ENCODE measurements at regions not wholly inside any gene's neighbourhood (a gene's known extent, or its start where the extent isn't known, plus 50 kb on each side); places are given as distances from the start of the nearest gene placed in this dataset.
"Not testable (repeated sequence)": the region's sequence is repeated elsewhere in the genome, so short reads cannot be mapped to it uniquely, and the experiment has no call there.

DNA sequence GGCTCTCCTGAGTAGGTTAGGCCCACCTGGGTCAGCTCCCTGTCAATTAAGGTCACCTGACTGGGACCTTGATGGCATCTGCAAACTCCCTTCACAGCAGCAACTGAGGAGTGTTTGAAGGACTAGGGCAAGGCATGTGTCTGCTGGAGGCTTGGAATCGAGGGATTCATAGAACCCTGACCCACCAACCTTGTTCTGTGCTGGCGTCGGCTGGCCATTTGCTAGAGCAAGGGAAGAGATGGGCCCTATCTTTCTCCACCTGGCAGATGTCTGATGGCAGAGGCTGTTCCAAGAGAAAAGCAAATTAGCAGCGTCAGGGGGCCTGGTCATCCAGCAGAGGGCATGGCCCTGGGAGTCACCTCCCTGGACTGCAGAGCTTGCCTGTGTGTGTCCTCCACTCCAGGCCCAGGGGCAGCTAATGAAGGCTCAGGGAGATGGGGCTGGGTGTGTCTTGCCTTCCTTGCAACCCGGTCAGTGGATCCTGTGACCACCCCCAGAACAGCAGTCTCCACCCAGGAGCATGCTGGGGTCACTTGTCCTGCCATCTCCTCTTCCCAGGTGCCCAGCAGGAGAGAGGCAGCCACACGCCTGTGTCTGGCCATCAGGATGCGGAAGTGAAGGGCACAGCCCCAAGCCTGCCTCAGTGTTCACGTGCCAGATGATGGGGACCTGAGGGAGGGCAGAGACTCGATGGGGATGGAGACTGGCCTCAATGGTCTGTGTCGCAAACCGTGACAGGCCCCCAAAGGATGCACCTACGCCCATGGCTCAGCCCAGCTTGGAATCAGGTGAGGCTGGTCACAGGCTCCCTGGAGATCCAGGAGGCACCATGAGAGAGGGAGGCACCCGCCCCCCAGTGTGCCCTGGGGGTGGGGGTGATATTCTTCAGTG, 53.9 kb downstream of the BARX1 start:
- DNase-seq = no peak

DNA sequence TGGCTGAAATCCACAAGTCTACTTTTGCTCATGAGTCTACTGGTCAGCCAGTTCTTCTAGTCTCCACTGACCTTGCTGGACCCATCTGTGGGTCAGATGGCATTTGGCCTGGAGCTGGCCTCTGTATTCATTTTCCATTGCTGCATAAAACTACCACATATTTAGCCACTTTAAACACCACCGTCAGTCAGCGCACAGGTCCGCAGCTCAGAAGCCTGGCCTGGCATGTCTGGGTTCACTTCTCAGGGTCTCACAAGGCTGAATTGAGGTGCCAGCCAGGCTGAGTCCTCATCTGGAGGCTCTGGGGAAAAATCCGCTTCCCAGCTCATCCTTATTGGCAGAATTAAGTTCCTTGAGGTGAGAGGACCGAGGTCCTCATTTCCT, 54.7 kb downstream of the BARX1 start:
- no peak for DNase-seq

DNA sequence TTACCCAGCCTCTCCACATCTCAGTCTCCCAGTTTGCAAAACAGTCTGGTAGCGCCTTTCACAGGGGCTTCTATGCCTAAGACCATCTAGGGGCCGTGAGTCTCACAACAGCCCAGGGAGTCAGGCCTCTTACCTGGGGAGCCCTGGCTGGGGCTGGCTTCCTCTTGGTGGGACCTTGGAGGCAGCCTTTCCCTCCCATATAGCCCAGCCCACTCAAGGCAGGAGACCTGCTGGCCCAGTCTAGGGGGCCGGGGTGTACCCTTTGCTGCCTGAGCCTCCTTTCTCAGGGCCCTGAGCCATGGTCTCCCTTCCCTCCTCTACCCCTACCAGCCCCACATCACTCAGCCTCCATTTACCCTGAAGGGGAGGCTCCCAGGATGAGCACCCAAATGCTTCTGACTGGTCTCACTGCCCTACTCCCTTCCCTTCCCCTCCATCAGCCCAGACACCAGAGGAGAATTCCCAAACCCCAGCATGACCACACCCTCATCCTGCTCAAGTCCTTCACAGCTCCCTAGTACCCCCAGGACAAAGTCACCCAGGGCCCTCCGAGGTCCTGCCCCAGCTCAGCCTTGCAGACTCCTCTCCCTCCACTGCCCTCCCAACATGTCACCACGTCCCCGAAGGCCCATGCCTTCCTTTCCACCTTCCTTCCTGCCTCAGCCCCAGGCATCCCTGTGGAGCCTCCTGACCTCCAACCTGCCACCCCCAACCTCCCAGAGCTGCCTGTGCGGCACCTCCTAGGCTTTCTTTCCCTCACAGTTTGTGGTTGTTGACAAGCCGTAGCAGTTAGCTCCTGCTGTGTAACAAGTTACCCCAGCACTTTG, 55.3 kb downstream of the BARX1 start:
- DNase-seq = no peak

DNA sequence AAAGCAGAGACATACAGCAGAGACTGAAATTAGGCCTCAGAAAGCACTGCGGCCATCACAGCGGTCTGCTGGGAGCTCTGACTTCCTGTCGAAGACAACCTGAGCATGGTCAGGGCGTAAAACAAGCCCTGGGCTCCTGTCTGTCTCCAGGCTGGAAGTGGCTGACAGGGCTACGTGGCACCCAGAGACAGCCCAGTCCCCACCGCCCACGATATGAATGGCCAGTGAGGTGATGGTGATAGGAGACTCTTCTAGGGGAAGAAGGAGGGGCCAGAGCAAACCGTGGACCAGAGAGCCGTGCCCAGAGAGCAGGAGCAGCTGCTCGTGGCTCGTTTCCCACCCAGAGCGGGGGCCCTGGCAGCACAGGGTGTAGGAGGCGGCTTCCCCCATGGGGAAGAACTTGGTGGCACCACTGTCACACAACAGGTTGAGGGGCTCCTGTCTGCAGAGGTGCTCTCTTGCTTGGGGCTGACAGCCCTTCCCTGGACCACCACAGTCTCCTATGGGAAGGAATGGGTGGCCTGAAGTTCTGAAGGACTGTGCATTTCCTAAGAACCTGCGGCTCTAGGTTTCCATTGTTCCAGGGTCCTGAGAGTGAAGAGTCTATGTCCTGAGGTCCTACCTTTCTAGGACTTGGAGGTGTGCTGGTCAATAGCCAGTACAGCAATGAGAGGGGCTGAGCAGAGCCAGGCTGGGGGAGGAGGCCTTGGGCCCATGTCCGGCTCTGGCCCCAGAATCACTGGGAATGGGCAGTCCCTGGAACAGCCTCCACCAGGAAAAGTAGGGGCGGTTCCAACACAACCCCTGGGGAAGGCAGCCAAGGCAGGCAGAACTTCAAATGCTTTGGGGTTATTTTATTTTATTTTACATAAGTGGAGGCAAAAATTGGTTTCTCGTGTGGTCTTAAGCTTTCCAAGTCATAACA, 56.4 kb downstream of the BARX1 start:
- DNase-seq = no peak

DNA sequence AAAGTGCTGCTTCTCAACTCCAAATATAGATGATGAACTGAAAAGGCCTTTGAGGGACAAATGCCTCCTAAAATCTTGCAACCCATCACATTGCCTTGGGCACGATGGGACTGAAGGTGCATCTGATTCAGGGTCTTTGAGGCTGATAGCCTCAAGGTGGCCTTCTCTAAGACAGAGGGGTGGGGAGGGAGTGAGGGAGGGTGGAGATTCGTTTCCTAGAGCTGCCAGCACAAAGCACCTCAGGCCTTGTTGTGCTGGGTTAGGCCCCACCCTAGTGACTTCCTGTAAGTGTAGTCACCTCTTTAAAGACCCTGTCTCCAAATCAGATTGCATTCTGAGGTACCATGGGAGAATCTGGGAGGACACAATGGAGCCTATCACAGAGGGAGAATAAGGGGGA, 57.1 kb downstream of the BARX1 start:
- DNase-seq = no peak

DNA sequence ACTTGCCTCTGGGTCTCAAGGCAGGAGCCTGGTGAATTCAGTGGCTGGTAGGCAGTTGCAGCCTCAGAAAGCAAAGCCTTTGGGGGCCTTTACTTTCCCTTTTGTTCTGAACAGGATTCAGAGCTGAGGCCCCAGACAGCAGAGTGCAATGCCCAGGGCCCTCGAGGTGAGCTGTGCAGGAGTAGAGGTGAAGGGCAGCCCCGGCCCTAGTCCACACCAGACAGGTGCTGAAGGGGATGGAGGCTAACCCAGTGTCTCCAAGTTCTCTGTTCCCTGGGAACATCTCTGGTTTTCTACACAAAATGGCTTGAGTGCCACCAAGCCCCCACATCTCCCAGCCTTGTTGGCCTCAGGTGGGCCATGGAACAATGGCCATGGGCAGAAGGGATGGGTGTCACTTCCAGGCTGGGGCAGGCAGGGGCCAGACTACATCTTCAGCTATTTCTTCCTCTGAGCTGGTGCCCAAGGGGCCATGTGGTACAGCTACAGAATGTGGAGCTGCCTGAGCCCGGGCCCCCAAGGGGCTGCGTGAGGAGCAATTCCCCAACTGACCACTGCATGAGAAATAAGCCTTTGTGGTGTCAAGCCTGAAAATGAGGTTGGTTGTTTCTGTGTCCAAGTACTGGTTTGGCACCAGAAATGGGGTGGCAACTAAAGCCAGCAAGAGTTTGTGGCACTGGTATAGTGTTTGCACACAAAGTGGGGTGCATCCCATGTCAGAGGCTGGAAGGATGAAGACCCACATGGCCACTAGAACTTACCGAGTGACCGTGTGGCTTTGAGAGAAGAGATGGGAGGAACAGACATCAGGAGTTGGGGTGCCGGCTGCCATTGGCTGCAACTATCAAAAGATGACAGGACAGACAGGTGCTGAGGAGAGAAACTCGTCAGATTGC, 57.8 kb downstream of the BARX1 start:
- no peak for DNase-seq

DNA sequence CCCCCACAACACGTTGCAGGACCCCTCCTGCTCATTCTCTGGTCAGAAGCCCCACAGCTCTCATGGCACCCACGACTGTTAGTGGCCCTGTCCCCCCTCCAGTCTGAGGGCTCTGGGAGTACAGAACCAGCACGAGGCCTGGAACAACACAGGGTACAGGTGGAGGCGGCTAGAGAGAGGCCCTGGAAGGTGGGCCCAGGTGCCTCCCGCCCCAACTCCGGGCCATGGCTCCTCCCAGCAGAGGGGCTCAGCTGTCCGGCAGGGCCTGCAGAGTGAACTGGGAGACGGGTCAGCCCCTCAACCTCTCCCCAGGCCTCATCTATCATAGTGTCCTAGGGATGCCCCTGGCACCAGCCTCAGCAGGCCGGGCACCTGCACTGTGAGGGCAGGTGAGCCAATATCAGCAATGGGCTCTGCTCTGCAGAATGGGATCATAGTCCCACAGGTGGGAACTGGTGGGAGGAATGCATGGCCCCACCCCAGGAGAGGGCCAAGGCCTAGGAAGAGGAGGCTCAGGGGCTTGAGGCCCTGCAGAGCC, 58.6 kb downstream of the BARX1 start:
- DNase-seq = no peak

DNA sequence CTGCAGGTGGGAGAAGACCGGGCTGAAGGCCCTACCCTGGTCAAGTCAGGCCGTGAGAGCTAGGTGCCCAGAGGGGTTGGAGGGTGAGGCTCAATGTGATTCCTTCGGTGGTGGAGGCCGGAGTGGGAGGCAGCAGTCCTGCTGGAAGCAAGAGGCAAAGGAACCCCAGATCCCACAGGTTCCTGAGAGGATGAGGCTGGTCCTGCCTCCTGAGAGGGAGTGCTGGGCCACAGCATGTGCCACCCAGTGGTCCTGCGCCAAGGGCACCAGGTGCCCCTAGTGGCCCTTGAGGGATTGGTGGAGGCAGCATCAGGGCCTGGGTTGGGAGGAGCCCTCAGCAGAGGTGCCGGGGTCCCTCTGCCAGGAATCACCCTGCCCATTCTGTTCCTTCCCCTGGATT, 59.1 kb downstream of the BARX1 start:
- DNase-seq = no peak

DNA sequence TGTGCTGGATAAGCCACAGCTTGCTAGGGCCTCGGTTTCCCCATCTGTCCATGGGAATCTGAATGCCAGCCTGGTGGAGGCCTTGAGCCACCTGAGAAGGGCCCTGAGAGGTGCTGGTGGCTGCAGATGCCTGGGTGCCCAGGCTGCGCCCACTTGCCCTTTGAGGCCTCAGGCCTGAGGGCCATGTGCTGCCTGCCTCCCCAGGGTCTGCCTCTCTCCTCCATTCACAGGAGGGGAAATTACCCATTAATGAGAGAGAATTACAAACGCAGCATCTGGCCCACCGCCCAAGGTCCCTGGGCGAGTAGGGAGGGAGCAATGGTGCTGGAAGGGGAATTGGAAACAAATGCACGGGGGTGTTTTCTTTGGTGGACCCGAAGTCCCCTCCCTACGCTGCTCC, 59.6 kb downstream of the BARX1 start:
- DNase-seq = no peak

DNA sequence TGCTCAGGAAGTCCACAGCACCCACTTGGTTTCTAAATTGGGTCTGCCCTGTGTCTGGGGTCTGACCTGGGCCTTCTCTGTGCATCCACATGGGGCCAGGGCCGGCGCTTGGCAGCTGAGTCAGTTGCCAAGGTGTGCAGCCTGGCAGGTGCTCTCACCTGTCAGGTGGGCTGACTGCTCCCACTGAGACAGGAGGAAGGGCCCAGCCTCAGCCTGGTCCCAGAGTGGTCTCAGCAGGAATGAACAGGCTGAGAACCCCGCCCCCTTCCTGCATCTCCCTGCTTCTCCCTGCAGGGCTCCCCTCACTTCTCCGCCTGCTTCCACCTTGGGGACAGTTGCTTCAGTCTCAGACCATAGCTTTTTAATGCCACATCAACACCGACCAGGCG, 60.5 kb downstream of the BARX1 start:
- DNase-seq = no peak

DNA sequence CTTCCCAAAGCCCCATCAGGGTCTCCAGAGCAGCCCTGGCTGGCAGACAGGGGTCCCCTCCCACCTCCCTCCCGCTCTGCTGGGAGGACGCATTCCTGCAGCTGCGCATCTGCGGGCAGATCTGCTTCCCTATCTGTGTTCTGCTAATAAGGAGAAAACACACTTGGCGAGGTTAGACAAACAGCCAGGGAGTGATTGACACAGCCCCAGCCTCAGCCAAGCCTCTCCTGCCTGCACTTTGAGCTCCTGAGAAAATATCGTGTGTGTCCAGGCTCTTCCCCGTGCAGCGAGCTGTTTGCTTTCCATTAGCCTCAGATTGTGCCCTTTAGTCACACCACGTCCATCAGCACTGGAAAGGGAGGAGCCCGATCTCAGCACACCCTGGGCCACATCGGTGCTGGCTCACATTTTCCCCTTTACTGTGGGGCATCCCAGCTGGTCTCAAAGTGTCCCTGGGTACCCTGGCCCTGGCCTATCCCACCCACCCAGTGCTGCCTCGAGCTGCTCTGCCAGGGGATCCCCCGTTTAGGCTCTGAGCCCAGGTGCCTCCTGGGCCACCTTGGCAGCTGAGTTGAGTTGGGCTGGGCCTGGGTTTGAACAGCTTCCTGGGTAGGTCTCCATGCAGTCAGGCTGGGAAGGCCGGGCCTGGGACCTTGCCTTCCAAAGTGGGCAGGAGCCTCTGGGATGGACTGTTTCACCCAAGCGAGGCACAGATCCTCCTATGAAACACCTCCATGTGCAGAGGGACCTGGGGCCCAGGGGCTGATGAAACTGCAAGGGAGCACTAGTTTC, 61.1 kb downstream of the BARX1 start:
- DNase-seq = no peak

DNA sequence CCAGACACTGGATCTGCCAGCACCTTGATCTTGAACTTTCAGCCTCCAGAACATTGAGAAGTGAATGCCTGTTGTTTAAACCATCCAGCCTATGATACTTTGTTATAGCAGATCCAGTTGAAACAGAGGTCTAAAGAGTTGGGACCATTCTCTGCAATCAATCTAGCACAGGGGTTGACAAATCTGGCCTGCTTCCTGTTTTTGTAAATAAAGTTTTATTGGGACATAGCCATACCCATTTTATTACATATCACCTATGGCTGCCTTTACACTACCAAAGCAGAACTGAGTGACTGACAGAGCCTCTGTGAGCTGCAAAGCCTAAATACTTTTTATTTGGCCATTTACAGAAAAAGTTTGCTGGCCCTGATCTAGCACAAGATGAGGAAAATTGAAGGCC, 62.0 kb downstream of the BARX1 start:
- DNase-seq = no peak

DNA sequence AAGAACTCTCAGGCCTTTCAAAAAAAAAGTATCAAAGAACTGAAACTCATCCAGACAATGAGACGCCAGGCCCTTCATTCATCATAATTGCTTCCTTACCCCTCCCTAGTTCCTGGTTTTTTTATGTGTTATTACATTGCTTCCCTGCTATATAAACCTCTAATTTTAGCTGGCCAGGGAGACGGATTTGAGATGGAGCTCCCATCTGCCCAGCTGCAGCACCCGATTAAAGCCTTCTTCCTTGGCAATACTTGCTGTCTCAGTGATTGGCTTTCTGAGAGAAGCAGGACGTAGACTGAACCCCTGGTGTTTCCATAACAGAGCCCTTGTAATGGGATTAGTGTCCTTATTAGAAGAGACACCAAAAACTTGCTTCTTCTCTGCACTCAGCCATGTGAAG, 62.4 kb downstream of the BARX1 start:
- no peak for DNase-seq

DNA sequence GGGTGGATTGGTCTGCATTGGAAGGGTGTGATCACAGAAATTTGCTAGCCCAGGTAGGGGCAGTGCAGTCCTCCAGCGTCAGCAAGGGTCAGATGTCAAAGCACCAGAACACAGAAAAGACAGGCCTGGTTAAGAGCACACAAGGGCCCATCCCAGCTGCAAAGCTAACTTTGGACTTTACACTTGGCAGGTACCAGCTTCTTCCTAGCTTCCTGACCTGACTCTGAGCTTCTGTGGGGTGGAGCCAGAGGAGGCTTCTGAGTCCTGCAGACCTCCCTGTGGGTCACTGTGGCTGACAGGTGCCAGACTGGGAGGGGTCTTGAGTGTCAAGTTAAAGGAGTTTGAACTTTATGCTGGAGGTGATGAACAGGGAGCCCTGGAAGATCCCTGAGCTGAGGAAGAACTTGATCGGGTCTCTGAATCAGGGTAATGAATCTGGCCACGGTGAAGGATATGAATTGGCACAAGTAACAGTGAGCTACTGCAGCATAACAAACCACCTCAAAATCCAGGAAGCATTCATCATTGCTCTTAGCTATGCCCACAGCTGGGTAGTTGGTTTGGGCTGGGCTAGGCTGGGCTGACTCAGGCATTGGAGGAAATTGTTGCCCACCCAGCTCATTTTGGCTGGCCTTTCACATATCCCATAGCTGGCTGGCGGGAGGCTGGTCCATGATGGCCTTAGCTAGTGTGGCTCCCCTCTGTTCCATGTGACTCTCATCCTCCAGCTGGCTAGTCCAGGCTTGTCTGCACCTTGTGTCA, 63.4 kb downstream of the BARX1 start:
- DNase-seq = no peak

DNA sequence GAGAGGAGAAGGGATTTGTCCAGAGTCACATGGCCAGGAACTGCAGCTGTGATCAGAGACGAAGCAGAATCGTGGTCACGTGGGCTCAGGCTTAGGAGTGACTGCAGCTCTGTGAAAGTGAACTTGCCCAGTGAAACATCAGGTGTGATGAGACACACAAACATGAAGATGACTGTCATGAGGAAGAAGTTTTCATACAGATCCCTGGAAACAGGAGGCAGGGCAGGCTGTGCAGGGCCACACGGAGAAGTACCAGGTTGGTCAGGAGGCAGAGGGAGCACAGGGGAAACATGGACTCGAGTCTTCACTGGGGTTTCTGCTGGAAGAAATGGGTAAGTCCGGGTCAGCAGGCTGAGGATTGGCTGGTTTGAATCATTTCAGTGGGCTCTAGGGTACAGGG, 64.1 kb downstream of the BARX1 start:
- no peak for DNase-seq

DNA sequence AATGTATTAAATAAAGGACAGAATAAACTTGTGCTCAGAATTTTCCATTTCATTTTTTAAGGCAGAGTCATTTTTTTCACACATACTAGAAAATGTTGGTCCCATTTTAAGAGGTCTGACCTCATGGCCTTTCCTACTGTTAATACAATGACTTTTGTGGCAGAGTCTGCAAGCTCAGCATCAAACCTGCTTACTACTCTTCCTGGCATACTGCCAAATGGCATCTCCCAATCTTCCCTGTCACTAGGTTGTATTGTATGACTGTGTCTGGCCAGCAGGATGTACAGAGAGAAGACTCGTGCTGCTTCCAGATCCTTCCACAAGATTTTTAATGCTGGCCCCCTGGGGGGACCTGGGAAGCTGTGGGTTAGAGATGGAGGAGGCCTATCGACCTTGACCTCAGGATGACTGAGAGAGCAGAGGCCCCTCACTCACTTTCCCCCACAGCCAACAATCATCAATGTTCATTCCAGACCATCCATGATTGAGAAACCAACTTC, 64.7 kb downstream of the BARX1 start:
- DNase-seq = no peak

DNA sequence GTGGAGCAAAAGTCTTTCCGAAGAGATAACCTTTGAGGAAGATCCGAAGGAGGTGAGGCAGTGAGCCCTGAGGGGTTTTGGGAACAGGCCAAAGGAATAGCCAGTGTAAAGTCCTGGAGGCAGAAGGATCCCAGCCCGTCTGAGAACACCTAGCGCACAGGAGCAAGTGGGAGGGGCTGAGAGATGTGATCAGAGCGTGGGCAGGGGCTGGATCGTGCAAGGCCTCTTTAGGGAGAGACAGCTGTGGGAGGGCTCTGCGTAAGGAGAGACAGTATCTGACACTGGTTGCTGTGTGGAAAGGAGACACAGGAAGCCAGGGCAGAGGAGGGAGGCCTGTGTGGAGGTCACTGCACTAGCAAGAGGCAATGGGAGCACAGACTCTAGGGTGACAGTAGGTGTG, 68.2 kb downstream of the BARX1 start:
- no peak for DNase-seq

DNA sequence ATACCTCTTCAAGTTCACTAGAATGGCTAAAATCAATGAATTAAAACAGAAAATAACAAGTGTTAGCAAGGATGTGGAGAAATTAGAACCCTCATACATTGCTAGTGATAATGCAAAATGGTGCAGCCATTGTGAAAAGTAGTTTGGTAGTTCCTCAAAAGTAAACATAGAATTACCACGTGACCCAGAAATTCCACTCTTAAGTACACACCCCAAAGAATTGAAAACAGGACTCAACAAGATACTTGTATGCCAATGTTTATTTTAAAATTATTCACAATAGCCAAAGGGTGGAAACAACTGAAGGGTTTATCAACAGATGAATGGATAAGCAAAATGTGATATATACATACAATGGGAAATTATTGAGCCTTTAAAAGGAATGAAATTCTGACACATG, 70.3 kb downstream of the BARX1 start:
- no peak for DNase-seq

DNA sequence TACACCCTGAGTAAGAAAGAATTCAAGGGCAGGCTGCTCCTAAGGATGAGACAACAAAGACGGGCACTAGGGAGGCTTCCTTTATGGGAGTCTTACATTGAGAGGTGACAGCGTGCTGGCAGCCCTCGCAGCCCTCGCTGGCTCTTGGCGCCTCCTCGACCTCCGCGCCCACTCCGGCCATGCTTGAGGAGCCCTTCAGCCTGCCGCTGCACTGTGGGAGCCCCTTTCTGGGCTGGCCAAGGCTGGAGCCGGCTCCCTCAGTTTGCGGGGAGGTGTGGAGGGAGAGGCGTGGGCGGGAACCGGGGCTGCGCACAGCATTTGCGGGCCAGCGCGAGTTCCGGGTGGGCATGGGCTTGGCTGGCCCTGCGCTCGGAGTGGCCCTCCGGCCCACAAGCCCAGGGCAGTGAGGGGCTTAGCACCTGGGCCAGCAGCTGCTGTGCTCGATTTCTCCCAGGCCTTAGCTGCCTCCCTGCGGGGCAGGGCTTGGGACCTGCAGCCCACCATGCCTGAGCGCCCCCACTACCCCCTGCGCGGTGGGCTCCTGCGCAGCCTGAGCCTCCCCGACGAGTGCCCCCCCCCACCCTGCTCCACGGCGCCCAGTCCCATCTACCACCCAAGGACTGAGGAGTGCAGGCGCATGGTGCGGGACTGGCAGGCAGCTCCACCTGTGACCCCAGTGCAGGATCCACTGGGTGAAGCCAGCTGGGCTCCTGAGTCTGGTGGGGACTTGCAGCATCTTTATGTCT, 75.3 kb downstream of the BARX1 start:
- not testable (repeated sequence) for DNase-seq

All from hippocampal formation (tissue), 2 donors.